Fibroblast of skin of left quadriceps (primary cell): ENCODE measurements at regions not wholly inside any gene's neighbourhood (a gene's known extent, or its start where the extent isn't known, plus 50 kb on each side); places are given as distances from the start of the nearest gene placed in this dataset.
"Not testable (repeated sequence)": the region's sequence is repeated elsewhere in the genome, so short reads cannot be mapped to it uniquely, and the experiment has no call there.

Experiments
- DNase-seq, 2 experiments: peaks; one replicate each; pipeline ENCODE4 v3.0.0-alpha.2; 2013; ENCODE audit warnings: low read depth in 2 of 2

- DNase-seq, result no peak
Measured at GRCh38 chr19:27894906-27895754, 1317.8 kb downstream of the UQCRFS1 start.

DNA sequence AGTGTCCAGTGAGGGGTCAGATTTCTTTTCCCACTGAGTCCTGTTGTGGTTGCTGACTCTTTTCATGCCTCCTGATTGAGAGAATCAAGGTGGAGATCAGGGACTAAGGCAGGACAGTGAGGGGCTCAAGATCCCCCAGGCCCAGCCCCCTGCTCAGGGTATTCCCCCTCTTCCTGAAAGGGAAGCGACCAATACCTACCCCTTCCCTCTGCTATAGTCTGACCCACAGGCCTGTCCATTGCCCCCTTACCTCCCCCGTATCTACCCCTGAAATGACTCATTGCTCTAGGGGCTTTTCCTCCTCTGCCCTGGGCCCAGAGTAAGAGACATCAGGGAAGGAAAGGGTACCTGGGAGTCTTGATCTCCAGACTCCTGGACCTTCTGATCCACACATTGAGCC, 1320.5 kb downstream of the UQCRFS1 start:
- DNase-seq, result no peak

DNA sequence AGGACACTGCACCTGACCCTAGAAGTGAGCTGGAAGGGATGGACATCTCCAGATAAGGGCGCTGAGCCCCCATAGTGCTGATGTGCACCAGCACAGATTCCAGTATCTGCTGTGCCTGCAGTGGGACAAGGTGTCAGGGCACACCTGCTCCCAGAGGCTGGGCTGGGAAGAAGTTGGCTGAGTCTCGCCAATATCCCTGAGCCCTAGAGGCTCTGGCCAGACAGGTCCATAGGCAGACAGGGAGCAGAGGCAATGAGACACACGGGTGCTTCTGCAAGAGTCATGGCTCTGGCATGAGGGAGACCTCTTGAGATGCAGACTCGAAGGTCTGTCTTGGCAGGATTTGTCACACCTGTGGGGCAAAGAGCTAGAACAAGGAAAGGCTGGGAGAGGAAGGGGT, 1321.5 kb downstream of the UQCRFS1 start:
- DNase-seq, result no peak

- no peak for DNase-seq
Measured at GRCh38 chr19:27890696-27891095, 1322.3 kb downstream of the UQCRFS1 start.

- no peak for DNase-seq
Measured at GRCh38 chr19:27890206-27890605, 1322.7 kb downstream of the UQCRFS1 start.

DNA sequence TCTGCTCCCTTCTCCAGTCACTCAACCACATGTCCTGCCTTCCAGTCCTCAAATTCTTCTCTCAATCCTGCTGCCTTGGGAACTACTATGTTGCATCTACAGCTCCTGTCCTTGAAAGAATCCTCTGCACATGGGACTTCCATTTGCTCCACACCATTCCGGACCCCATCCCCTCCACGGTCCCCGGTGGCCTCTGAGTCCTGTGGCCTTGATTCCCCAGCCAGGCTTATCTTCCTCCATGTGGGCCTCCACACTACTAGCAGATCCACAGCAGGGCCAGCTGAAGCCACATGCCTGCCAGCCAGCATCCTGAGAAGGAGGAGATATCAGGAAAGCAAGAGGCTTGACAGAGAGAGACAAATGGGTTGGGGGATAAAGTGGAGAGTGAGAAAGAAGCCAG, 1323.8 kb downstream of the UQCRFS1 start:
- DNase-seq, result no peak

- no peak for DNase-seq
Measured at GRCh38 chr19:27887946-27888345, 1325.0 kb downstream of the UQCRFS1 start.

GRCh38 chr19:27885359-27885758, 1327.6 kb downstream of the UQCRFS1 start:
- DNase-seq, result no peak

DNA sequence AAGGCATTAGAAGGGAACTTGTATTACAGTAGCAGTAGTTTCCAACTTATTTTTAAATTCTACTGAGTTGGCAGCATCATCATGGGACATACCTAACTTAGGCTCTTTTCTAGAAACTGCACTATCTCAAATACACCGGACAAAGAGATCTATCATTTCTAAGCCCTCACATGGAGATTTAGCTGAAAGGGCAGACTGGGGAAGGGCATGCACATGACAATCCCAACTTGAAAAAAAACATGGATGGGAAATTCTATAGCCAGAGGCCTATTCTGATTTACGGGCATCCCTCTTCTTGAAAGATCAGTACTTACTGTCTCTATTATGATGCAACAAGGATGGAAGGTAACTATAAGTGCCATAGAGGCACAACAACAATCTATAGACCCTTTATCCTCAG, 1328.6 kb downstream of the UQCRFS1 start:
- no peak for DNase-seq

- no peak for DNase-seq
Measured at GRCh38 chr19:27881213-27881612, 1331.7 kb downstream of the UQCRFS1 start.

- DNase-seq, result no peak
Measured at GRCh38 chr19:27876976-27877512, 1335.9 kb downstream of the UQCRFS1 start.

- no peak for DNase-seq
Measured at GRCh38 chr19:27876489-27876888, 1336.5 kb downstream of the UQCRFS1 start.

GRCh38 chr19:27872370-27872769, 1340.6 kb downstream of the UQCRFS1 start:
- DNase-seq, result no peak

DNA sequence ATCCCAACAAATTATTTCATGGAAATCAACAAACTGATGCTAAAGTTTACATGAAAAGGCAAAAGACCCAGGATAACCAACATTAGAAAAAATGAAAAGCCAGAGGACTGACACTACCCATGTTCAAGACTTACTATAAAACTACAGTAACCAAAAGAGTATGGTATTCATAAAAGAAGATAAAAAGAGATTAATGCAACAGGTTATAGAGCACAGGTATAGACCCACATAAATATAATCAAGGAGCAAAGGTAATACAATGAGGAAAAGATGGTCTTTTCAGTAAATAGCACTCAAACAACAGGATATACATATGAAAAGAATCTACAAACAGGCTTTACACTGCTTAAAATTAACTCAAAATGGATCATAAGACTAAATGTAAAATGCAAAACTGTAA, 1342.7 kb downstream of the UQCRFS1 start:
- no peak for DNase-seq

GRCh38 chr19:27868007-27868406, 1344.9 kb downstream of the UQCRFS1 start:
- no peak for DNase-seq

DNA sequence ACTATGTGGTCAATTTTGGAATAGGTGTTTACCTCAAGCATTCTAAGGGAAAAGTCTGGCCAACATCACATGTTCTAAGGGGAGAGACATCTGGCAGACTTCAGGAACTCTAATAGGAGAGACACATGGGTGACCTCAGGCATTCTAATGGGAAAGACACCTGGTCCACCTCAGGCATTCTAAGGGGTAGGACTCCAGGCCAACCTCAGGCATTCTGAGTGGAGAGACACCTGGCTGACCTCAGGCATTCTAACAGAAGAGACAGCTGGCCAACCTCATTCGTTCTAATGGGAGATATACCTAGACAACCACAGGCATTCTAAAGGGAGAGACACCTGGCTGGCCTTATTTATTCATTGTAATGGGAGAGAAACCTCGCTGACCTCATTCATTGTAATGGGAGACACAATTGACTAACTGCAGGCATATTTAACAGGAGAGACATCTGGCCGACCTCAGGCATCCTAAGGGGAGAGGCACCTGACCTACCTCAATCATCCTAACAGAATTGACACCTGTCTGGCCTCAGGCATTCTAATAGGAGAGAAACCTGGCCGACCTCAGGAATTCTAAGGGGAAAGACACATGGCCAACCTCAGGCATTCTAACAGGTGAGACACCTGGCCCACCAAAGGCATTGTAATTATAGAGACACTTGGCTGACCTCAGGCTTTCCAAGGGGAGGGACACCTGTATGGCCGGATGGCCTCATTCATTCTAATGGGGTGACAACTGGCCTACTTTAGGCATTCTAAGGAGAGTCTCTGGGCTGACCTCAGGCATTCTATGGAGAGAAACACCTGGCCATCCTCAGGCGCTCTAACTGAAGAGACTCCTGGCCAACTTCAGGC, 1346.8 kb downstream of the UQCRFS1 start:
- DNase-seq, result no peak

- no peak for DNase-seq
Measured at GRCh38 chr19:27861411-27861975, 1351.5 kb downstream of the UQCRFS1 start.

GRCh38 chr19:27860309-27860934, 1352.5 kb downstream of the UQCRFS1 start:
- no peak for DNase-seq

DNA sequence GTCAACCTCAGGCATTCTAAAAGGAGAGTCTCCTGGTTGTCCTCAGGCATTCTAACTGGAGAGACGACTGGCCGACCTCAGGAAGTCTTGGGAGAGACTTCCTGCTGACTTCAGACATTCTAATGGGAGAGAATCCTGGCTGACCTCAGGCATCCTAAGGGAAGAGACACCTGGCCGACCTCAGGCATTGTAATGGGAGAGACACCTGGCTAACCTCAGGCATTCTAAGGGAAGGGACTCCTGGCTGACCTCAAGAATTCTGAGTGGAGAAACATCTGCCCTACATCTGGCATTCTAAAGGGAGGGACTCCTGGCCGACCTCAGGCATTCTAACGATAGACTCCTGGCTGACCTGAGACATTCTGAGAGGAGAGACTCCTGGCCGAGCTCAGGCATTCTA, 1353.3 kb downstream of the UQCRFS1 start:
- DNase-seq, result no peak

DNA sequence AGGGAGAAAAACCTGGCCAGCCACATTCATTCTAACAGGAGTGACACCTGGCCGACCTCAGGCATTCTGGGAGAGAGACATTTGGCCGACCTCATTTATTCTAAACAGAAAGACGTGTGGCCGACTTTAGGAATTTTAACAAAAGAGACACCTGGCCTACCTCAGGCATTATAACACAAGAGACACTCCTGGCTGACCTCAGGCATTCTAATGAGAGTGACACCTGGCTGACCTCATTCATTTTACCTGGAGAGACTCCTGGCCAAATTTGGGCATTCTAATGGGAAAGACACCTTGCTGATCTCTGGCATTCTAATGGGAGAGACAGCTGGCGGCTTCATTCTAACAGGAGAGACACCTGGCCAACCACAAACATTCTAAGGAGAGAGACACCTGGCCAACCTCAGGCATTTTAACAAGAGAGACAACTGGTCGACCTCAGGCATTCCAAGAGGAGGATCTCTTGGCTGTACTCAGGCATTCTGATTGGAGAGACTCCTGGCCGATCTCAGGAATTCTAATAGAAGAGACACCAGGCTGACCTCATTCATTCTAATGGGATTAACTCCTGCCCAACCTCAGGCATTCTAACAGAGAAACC, 1353.9 kb downstream of the UQCRFS1 start:
- no peak for DNase-seq

DNA sequence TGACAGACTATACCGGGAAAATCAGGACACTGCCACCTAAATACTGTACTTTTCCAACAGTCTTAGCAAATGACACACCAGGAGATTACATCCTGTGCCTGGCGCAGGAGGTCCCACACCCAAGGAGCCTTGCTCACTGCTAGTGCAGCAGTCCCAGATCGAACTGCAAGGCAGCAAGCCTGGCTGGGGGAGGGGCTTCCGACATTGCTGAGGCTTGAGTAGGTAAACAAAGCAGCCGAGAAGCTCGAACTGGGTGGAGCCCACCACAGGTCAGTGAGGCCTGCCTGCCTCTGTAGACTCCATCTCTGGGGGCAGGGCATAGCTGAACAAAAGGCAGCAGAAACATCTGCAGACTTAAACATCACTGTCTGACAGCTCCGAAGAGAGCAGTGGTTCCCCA, 1360.0 kb downstream of the UQCRFS1 start:
- not testable (repeated sequence) for DNase-seq
